ENCODE measurements at regions not wholly inside any gene's neighbourhood (a gene's known extent, or its start where the extent isn't known, plus 50 kb on each side); places are given as distances from the start of the nearest gene placed in this dataset.

DNA sequence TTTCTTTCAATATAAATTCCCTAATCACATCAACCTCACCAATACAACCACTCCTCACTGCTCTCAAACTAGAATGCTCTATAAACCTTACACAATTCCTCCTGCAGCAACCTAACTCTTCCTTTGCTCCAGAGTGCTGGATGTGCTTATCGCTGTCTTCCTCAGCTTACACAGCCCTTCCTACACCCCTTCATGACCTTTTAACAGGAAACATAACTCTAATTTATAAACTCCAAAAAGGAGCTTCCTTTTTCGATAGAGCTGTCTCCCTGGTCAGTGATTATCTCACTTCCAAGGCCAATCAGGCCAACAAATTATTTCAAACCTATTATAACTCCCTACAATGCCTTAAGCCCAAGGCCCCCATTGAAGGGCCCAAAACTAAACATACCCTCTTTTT lies 78.8 kb downstream of the COQ2 start:
- intact Hi-C loops (cut with DNase I), result no loop called here
- no peaks in the 10 kb centered on the region for H3K9me3 ChIP-seq
- TF ChIP-seq, protein P1, sequence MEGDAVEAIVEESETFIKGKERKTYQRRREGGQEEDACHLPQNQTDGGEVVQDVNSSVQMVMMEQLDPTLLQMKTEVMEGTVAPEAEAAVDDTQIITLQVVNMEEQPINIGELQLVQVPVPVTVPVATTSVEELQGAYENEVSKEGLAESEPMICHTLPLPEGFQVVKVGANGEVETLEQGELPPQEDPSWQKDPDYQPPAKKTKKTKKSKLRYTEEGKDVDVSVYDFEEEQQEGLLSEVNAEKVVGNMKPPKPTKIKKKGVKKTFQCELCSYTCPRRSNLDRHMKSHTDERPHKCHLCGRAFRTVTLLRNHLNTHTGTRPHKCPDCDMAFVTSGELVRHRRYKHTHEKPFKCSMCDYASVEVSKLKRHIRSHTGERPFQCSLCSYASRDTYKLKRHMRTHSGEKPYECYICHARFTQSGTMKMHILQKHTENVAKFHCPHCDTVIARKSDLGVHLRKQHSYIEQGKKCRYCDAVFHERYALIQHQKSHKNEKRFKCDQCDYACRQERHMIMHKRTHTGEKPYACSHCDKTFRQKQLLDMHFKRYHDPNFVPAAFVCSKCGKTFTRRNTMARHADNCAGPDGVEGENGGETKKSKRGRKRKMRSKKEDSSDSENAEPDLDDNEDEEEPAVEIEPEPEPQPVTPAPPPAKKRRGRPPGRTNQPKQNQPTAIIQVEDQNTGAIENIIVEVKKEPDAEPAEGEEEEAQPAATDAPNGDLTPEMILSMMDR (IDR thresholded peaks at IDR 0.05), result no peak
- H3K27me3 ChIP-seq (ENCODE audit: low read depth), result no peaks in the 10 kb centered on the region
- H3K36me3 ChIP-seq, result no peaks in the 10 kb centered on the region
- H3K27ac ChIP-seq, result no peak overlapping the region
- no peak for DNase-seq
- no peak for ATAC-seq
- no peak overlapping the region for H3K4me3 ChIP-seq
- H3K4me1 ChIP-seq, result no peaks in the 10 kb centered on the region

DNA sequence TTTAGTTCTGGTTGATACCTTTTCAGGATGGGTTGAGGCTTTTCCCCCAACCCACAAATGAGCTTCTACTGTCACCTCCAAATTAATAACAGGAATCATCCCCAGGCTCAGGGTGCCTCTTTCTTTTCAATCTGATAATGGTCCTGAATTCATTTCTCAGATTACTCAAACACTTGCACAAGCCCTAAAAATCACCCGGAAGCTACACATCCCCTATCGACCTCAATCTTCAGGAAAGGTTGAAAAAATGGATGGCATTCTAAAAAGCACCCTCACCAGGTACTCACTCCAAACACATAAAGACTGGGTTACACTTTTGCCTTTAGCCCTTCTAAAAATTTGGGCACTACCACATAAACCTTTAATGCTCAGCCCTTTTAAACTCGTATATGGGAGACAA lies 79.9 kb downstream of the COQ2 start:
- H3K4me3 ChIP-seq, result no peak overlapping the region
- TF ChIP-seq, protein P1 (IDR thresholded peaks at IDR 0.05), result no peak
- ATAC-seq (no peak), DNase-seq (no peak)
- H3K36me3 ChIP-seq, result no peaks in the 10 kb centered on the region
- H3K4me1 ChIP-seq, result no peaks in the 10 kb centered on the region
- intact Hi-C loops (cut with DNase I), result no loop called here
- H3K27me3 ChIP-seq (ENCODE audit: low read depth), result no peaks in the 10 kb centered on the region
- H3K9me3 ChIP-seq, result no peaks in the 10 kb centered on the region
- H3K27ac ChIP-seq, result no peak overlapping the region

DNA sequence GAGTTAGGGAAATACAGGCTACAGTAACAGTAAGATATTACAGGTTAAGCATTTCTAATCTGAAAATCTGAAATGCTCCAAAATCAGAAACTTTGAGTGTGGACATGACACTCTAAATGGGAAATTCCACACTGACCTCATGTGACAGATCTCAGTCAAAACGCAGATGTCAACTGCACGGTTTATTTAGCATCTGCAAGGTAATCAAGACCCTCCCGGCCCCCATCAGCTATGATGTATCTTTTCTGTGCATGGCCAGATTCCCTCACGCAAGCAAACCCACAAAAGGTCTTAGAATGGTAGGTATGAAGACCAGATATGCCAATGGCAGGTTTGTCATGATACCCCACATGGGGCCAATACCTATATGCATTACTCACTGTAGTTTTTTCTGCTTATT lies 82.8 kb downstream of the COQ2 start:
- Histone ChIP-seq H3K9me3 (no peaks in the 10 kb centered on the region), H3K4me1 (no peaks in the 10 kb centered on the region), H3K36me3 (no peaks in the 10 kb centered on the region), H3K27ac (no peak overlapping the region), H3K4me3 (no peak overlapping the region), H3K27me3 (ENCODE audit: low read depth) (no peaks in the 10 kb centered on the region)
- ATAC-seq, result no peak
- intact Hi-C loops (cut with DNase I), result no loop called here
- no peak for DNase-seq
- TF ChIP-seq, protein P1 (IDR thresholded peaks at IDR 0.05), result no peak

DNA sequence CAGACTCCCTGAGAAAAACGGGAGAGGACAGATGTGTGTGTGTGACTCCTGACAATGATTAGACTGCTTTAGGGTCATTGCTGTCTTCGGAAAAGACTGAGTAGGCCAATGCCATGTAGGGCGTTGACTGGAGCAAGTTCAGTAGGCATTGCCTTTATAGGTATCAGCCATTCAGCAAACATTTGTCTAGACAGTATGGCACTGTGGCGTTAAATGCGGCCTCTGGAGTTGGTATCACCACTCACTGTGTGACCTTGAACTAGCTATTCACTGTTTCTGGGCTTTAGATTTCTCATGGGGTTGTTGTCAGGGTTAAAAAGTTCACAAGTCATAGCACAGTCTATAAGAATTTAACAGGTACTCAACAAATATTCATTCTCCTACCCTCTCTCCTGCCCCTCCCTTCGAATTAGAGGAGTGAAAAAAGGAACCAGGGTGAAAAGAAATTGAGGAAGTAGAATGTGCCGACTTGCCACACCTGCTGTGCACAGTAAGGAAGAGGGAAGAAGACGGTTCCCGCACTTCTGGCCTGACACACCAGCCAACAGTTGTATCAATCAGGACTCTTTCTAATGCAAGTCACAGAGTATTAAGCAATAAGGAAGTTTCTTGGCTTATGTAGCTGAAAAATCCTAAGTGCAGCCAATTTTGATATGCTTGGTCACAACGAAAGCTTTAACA lies 83.2 kb upstream of the PLAC8 start:
- intact Hi-C loops (cut with DNase I), result no loop called here
- TF ChIP-seq, protein P1 (IDR thresholded peaks at IDR 0.05), result no peak
- peak; percentile 82 to 86 for ATAC-seq
- no peak overlapping the region for H3K4me3 ChIP-seq
- peak; percentile 70 for DNase-seq
- no peaks in the 10 kb centered on the region for H3K36me3 ChIP-seq
- no peaks in the 10 kb centered on the region for H3K27me3 ChIP-seq (ENCODE audit: low read depth)
- no peaks in the 10 kb centered on the region for H3K4me1 ChIP-seq
- H3K9me3 ChIP-seq, result no peaks in the 10 kb centered on the region
- no peak overlapping the region for H3K27ac ChIP-seq

DNA sequence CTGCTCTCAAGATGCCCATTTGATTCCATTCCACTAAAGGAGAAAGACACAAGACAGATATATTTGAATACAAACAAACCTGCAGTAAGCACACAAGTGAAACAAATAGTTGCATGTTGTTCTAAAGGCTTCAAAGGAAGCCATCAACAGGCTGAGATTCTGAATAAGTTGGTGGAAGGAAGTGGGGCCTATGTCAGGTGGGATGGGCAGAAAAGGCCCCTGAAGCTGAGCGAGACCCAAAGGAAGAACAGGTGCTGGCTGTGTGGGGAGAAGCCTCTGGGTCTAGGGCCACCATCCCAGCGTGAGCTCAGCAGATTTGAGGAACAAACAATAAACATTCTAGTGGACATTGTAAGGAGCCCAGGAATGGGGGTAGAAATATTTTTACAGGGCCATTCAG lies 82.4 kb upstream of the PLAC8 start:
- intact Hi-C loops (cut with DNase I), result no loop called here
- no peak for ATAC-seq

More for the DNA sequence above, 82.4 kb upstream of the PLAC8 start:
- H3K36me3 ChIP-seq, result no peaks in the 10 kb centered on the region
- H3K9me3 ChIP-seq, result no peaks in the 10 kb centered on the region
- TF ChIP-seq, protein P1 (IDR thresholded peaks at IDR 0.05), result no peak
- H3K4me1 ChIP-seq, result no peaks in the 10 kb centered on the region
- DNase-seq, result no peak
- no peaks in the 10 kb centered on the region for H3K27me3 ChIP-seq (ENCODE audit: low read depth)
- H3K27ac ChIP-seq, result no peak overlapping the region
- no peak overlapping the region for H3K4me3 ChIP-seq

All from lower lobe of right lung (tissue), 2 donors.